HAP-1 (cell line): ENCODE measurements at regions not wholly inside any gene's neighbourhood (a gene's known extent, or its start where the extent isn't known, plus 50 kb on each side); places are given as distances from the start of the nearest gene placed in this dataset.
"Not testable (repeated sequence)": the region's sequence is repeated elsewhere in the genome, so short reads cannot be mapped to it uniquely, and the experiment has no call there.

Experiments
- DNase-seq, 2 experiments: peaks; one replicate each; pipeline ENCODE4 v3.0.0-alpha.2; 2016 to 2020; ENCODE audit warnings: low spot score in 2 of 2
- H3K27me3 ChIP-seq: fragments of 250-450 bp; sonication (Bioruptor Pico); 2 replicates; pipeline ENCODE4 v1.5.1; 2020; ENCODE audit warnings: low read depth, mild to moderate bottlenecking, moderate library complexity
- H3K36me3 ChIP-seq: fragments of 250-450 bp; sonication (Bioruptor Pico); replicated peaks from 2 replicates; pipeline ENCODE4 v1.5.1; 2020; ENCODE audit warnings: mild to moderate bottlenecking
- H3K4me1 ChIP-seq: fragments of 250-450 bp; sonication (Bioruptor Pico); 2 replicates; pipeline ENCODE4 v1.5.1; 2020; ENCODE audit warnings: mild to moderate bottlenecking
- H3K4me3 ChIP-seq: fragments of 250-450 bp; sonication (Bioruptor Pico); 2 replicates; pipeline ENCODE4 v1.5.1; 2020; ENCODE audit warnings: mild to moderate bottlenecking, moderate library complexity
- H3K9me3 ChIP-seq: fragments of 250-450 bp; sonication (Bioruptor Pico); 2 replicates; pipeline ENCODE4 v1.5.1; 2020; ENCODE audit warnings: mild to moderate bottlenecking, moderate library complexity
- in situ Hi-C: fragments of 300-500 bp; cut with MboI; formaldehyde crosslinking; loops from 3 replicates; pipeline ENCODE4 v1.14.3; 2020; ENCODE audit warnings: low sequenced_read_pairs, inconsistent platforms, mixed read lengths

- Histone ChIP-seq H3K36me3 (no peaks in the 10 kb centered on the region), H3K27me3 (no peaks in the 10 kb centered on the region), H3K4me1 (no peaks in the 10 kb centered on the region), H3K9me3 (no peaks in the 10 kb centered on the region), H3K4me3 (no peak overlapping the region)
- no peak for DNase-seq
- in situ Hi-C loops, result no loop called here
Measured at GRCh38 chr3:174365796-174366195, 493.3 kb upstream of the NAALADL2 start.

GRCh38 chr3:174366904-174367303, 492.2 kb upstream of the NAALADL2 start:
- H3K27me3 ChIP-seq, in situ Hi-C loops, H3K4me3 ChIP-seq, H3K4me1 ChIP-seq, H3K36me3 ChIP-seq, DNase-seq, H3K9me3 ChIP-seq: not testable (repeated sequence)

- no peak for DNase-seq
- H3K4me1 ChIP-seq, result no peaks in the 10 kb centered on the region
- H3K36me3 ChIP-seq, result no peaks in the 10 kb centered on the region
- H3K4me3 ChIP-seq, result no peak overlapping the region
- H3K9me3 ChIP-seq, result no peaks in the 10 kb centered on the region
- no peaks in the 10 kb centered on the region for H3K27me3 ChIP-seq
- in situ Hi-C loops, result no loop called here
Measured at GRCh38 chr3:174376346-174376745, 482.8 kb upstream of the NAALADL2 start.

- Histone ChIP-seq H3K36me3 (no peaks in the 10 kb centered on the region), H3K4me3 (no peak overlapping the region), H3K9me3 (no peaks in the 10 kb centered on the region), H3K4me1 (no peaks in the 10 kb centered on the region), H3K27me3 (no peaks in the 10 kb centered on the region)
- in situ Hi-C loops, result no loop called here
- no peak for DNase-seq
Measured at GRCh38 chr3:174377096-174377495, 482.0 kb upstream of the NAALADL2 start.

GRCh38 chr3:174377684-174378083, 481.4 kb upstream of the NAALADL2 start:
- Histone ChIP-seq H3K27me3 (no peaks in the 10 kb centered on the region), H3K9me3 (no peaks in the 10 kb centered on the region), H3K4me3 (no peak overlapping the region), H3K4me1 (no peaks in the 10 kb centered on the region), H3K36me3 (no peaks in the 10 kb centered on the region)
- no peak for DNase-seq
- in situ Hi-C loops, result no loop called here

GRCh38 chr3:174382878-174383277, 476.3 kb upstream of the NAALADL2 start:
- Histone ChIP-seq H3K36me3 (no peaks in the 10 kb centered on the region), H3K27me3 (no peaks in the 10 kb centered on the region), H3K4me1 (peaks cover 9% of the 10 kb centered on the region), H3K9me3 (no peaks in the 10 kb centered on the region), H3K4me3 (no peak overlapping the region)
- no peak for DNase-seq
- in situ Hi-C loops, result no loop called here

- Histone ChIP-seq H3K9me3 (no peaks in the 10 kb centered on the region), H3K4me3 (no peak overlapping the region), H3K36me3 (no peaks in the 10 kb centered on the region), H3K4me1 (peaks cover 9% of the 10 kb centered on the region), H3K27me3 (no peaks in the 10 kb centered on the region)
- in situ Hi-C loops, result no loop called here
- DNase-seq, result no peak
Measured at GRCh38 chr3:174387736-174388135, 471.4 kb upstream of the NAALADL2 start.

GRCh38 chr3:174397848-174398247, 461.3 kb upstream of the NAALADL2 start:
- no peaks in the 10 kb centered on the region for H3K27me3 ChIP-seq
- no peaks in the 10 kb centered on the region for H3K9me3 ChIP-seq
- H3K36me3 ChIP-seq, result no peaks in the 10 kb centered on the region
- H3K4me3 ChIP-seq, result no peak overlapping the region
- in situ Hi-C loops, result no loop called here
- H3K4me1 ChIP-seq, result no peaks in the 10 kb centered on the region
- DNase-seq, result peak in 1 of 2 experiments; percentile 27

GRCh38 chr3:174398761-174399160, 460.4 kb upstream of the NAALADL2 start:
- H3K9me3 ChIP-seq, result no peaks in the 10 kb centered on the region
- H3K36me3 ChIP-seq, result no peaks in the 10 kb centered on the region
- no peak overlapping the region for H3K4me3 ChIP-seq
- in situ Hi-C loops, result no loop called here
- H3K27me3 ChIP-seq, result no peaks in the 10 kb centered on the region
- DNase-seq, result no peak
- no peaks in the 10 kb centered on the region for H3K4me1 ChIP-seq

- DNase-seq, result peak in 1 of 2 experiments; percentile 47
- H3K4me1 ChIP-seq, result no peaks in the 10 kb centered on the region
- H3K9me3 ChIP-seq, result no peaks in the 10 kb centered on the region
- no peak overlapping the region for H3K4me3 ChIP-seq
- no peaks in the 10 kb centered on the region for H3K27me3 ChIP-seq
- H3K36me3 ChIP-seq, result no peaks in the 10 kb centered on the region
- in situ Hi-C loops, result no loop called here
Measured at GRCh38 chr3:174403831-174404230, 455.3 kb upstream of the NAALADL2 start.

- H3K36me3 ChIP-seq, result no peaks in the 10 kb centered on the region
Measured at GRCh38 chr3:174408310-174408709, 450.8 kb upstream of the NAALADL2 start.

GRCh38 chr3:174409086-174409743, 449.9 kb upstream of the NAALADL2 start:
- DNase-seq, result no peak
- no peak overlapping the region for H3K4me3 ChIP-seq
- in situ Hi-C loops, result no loop called here
- peaks cover 17% of the 10 kb centered on the region for H3K4me1 ChIP-seq
- H3K9me3 ChIP-seq, result no peaks in the 10 kb centered on the region; the same call in 1 of the 2 replicates
- no peaks in the 10 kb centered on the region for H3K27me3 ChIP-seq
- H3K36me3 ChIP-seq, result no peaks in the 10 kb centered on the region

More at GRCh38 chr3:174408310-174408709, 450.8 kb upstream of the NAALADL2 start:
- Histone ChIP-seq H3K4me3 (no peak overlapping the region), H3K4me1 (peaks cover 10% of the 10 kb centered on the region), H3K27me3 (no peaks in the 10 kb centered on the region), H3K9me3 (no peaks in the 10 kb centered on the region; the same call in 1 of the 2 replicates)
- no peak for DNase-seq
- in situ Hi-C loops, result no loop called here

GRCh38 chr3:174413062-174413912, 445.8 kb upstream of the NAALADL2 start:
- Histone ChIP-seq H3K9me3 (no peaks in the 10 kb centered on the region; the same call in 1 of the 2 replicates), H3K4me1 (peaks cover 19% of the 10 kb centered on the region), H3K4me3 (no peak overlapping the region), H3K27me3 (no peaks in the 10 kb centered on the region), H3K36me3 (no peaks in the 10 kb centered on the region)
- DNase-seq, result peak; percentile 63 to 99
- in situ Hi-C loops, result no loop called here

GRCh38 chr3:174414902-174415301, 444.2 kb upstream of the NAALADL2 start:
- Histone ChIP-seq H3K36me3 (no peaks in the 10 kb centered on the region), H3K27me3 (no peaks in the 10 kb centered on the region), H3K9me3 (no peaks in the 10 kb centered on the region; the same call in 1 of the 2 replicates), H3K4me3 (no peak overlapping the region), H3K4me1 (peaks cover 19% of the 10 kb centered on the region)
- no peak for DNase-seq
- in situ Hi-C loops, result no loop called here
